H9 (cell line): ENCODE measurements at regions not wholly inside any gene's neighbourhood (a gene's known extent, or its start where the extent isn't known, plus 50 kb on each side); places are given as distances from the start of the nearest gene placed in this dataset.

Experiments used
- DNase-seq: peaks from one replicate; pipeline ENCODE4 v3.0.0-alpha.2; 2017
- H2AFZ ChIP-seq: one replicate; pipeline ENCODE4 v1.6.1; 2013; ENCODE audit warnings: mild to moderate bottlenecking, low read length, control low read depth, moderate library complexity
- H2AK5ac ChIP-seq: 2 replicates; pipeline ENCODE4 v1.6.1; 2013; ENCODE audit warnings: low read length, control low read depth, mixed read lengths; ENCODE audit not compliant: insufficient read length
- H2BK120ac ChIP-seq: one replicate; pipeline ENCODE4 v1.6.1; 2013; ENCODE audit warnings: low read depth, mild to moderate bottlenecking, low read length, control low read depth, inconsistent platforms; ENCODE audit not compliant: poor library complexity, severe bottlenecking
- H2BK12ac ChIP-seq: 2 replicates; pipeline ENCODE4 v1.6.1; 2013; ENCODE audit warnings: low read length, control low read depth, mixed read lengths, low read depth; ENCODE audit not compliant: insufficient read length
- H2BK15ac ChIP-seq: 2 replicates; pipeline ENCODE4 v1.6.1; 2013; ENCODE audit warnings: low read depth, low read length, control low read depth
- H2BK20ac ChIP-seq: one replicate; pipeline ENCODE4 v1.6.1; 2013; ENCODE audit warnings: low read depth, mild to moderate bottlenecking, low read length, control low read depth, inconsistent platforms; ENCODE audit not compliant: poor library complexity, severe bottlenecking
- H2BK5ac ChIP-seq: 2 replicates; pipeline ENCODE4 v1.6.1; 2013; ENCODE audit warnings: low read length, control low read depth, mixed read lengths; ENCODE audit not compliant: insufficient read length
- H3K14ac ChIP-seq: 2 replicates; pipeline ENCODE4 v1.6.1; 2013; ENCODE audit warnings: low read length, control low read depth; ENCODE audit not compliant: insufficient read depth
- H3K18ac ChIP-seq: 2 replicates; pipeline ENCODE4 v1.6.1; 2013; ENCODE audit warnings: low read depth, mild to moderate bottlenecking, mixed read lengths, low read length, control low read depth; ENCODE audit not compliant: insufficient read length
- H3K23ac ChIP-seq: 2 replicates; pipeline ENCODE4 v1.6.1; 2013; ENCODE audit warnings: low read length, control low read depth, mixed read lengths, low read depth; ENCODE audit not compliant: insufficient read length
- H3K23me2 ChIP-seq: 2 replicates; pipeline ENCODE4 v1.6.1; 2013; ENCODE audit warnings: low read depth, mild to moderate bottlenecking, mixed read lengths, low read length, control low read depth; ENCODE audit not compliant: insufficient read length, poor library complexity, severe bottlenecking
- H3K27ac ChIP-seq: 2 replicates; pipeline ENCODE4 v1.5.1; 2013; ENCODE audit warnings: low read length, control low read depth, mixed read lengths, low read depth; ENCODE audit not compliant: insufficient read length
- H3K27me3 ChIP-seq: 2 replicates; pipeline ENCODE4 v1.6.1; 2013; ENCODE audit warnings: low read length, control low read depth, inconsistent platforms; ENCODE audit not compliant: insufficient read depth
- H3K4ac ChIP-seq: 2 replicates; pipeline ENCODE4 v1.6.1; 2013; ENCODE audit warnings: low read depth, mild to moderate bottlenecking, control low read depth, inconsistent platforms, low read length, moderate library complexity
- H3K4me1 ChIP-seq: 2 replicates; pipeline ENCODE4 v1.6.1; 2013; ENCODE audit warnings: low read length, control low read depth, inconsistent platforms; ENCODE audit not compliant: insufficient read depth
- H3K4me2 ChIP-seq: 2 replicates; pipeline ENCODE4 v1.6.1; 2013; ENCODE audit warnings: low read length, control low read depth, mixed read lengths; ENCODE audit not compliant: insufficient read length, insufficient read depth
- H3K56ac ChIP-seq: 2 replicates; pipeline ENCODE4 v1.6.1; 2013; ENCODE audit warnings: low read depth, mild to moderate bottlenecking, mixed read lengths, low read length, control low read depth; ENCODE audit not compliant: insufficient read length
- H3K79me1 ChIP-seq: 2 replicates; pipeline ENCODE4 v1.6.1; 2013; ENCODE audit warnings: low read depth, mild to moderate bottlenecking, moderate library complexity, low read length, control low read depth, inconsistent platforms; ENCODE audit not compliant: insufficient read depth, poor library complexity, severe bottlenecking
- H3K79me2 ChIP-seq: 2 replicates; pipeline ENCODE4 v1.6.1; 2013; ENCODE audit warnings: low read length, control low read depth, inconsistent platforms; ENCODE audit not compliant: insufficient read depth
- H3K9ac ChIP-seq: 2 replicates; pipeline ENCODE4 v1.6.1; 2013; ENCODE audit warnings: low read length, control low read depth, mixed read lengths; ENCODE audit not compliant: insufficient read length; ENCODE audit errors: extremely low read depth
- H3K9me3 ChIP-seq: one replicate; pipeline ENCODE4 v1.6.1; 2013; ENCODE audit warnings: low read depth, low read length, inconsistent platforms; ENCODE audit not compliant: control insufficient read depth
- H3T11ph ChIP-seq: one replicate; pipeline ENCODE4 v1.6.1; 2013; ENCODE audit warnings: mild to moderate bottlenecking, low read length, control low read depth, inconsistent platforms
- H4K20me1 ChIP-seq: one replicate; pipeline ENCODE4 v1.6.1; 2013; ENCODE audit not compliant: control insufficient read depth, insufficient read length, insufficient read depth
- H4K5ac ChIP-seq: 2 replicates; pipeline ENCODE4 v1.6.1; 2013; ENCODE audit warnings: low read depth, mild to moderate bottlenecking, mixed read lengths, low read length, control low read depth; ENCODE audit not compliant: insufficient read length
- H4K8ac ChIP-seq: replicated peaks from 2 replicates; pipeline ENCODE4 v1.6.1; 2013; ENCODE audit warnings: low read length, control low read depth, mixed read lengths, low read depth; ENCODE audit not compliant: insufficient read length
- H4K91ac ChIP-seq: 2 replicates; pipeline ENCODE4 v1.6.1; 2013; ENCODE audit warnings: low read depth, mild to moderate bottlenecking, moderate library complexity, mixed read lengths, low read length, control low read depth; ENCODE audit not compliant: insufficient read length
- H3K27ac Mint-ChIP-seq, 3 experiments: 2 replicates in 2 of 3; 3 replicates in 1 of 3; pipeline ENCODE4 v1.8.0; 2020 to 2021; ENCODE audit warnings: mixed read lengths in 3 of 3, mild to moderate bottlenecking in 1 of 3, moderate library complexity in 1 of 3
- H3K27me3 Mint-ChIP-seq: 2 replicates; pipeline ENCODE4 v1.8.0; 2021; ENCODE audit warnings: low read depth, mild to moderate bottlenecking, moderate library complexity, mixed read lengths
- H3K36me3 Mint-ChIP-seq, 3 experiments: 2 replicates in 2 of 3; 3 replicates in 1 of 3; pipeline ENCODE4 v1.8.0; 2020 to 2021; ENCODE audit warnings: low read depth in 3 of 3, mixed read lengths in 3 of 3; ENCODE audit not compliant: insufficient read depth in 1 of 3
- H3K4me1 Mint-ChIP-seq, 2 experiments: 2 replicates each; pipeline ENCODE4 v1.8.0; 2020; ENCODE audit warnings: mixed read lengths in 2 of 2
- H3K4me3 Mint-ChIP-seq, 2 experiments: 2 replicates in 1 of 2; 3 replicates in 1 of 2; pipeline ENCODE4 v1.8.0; 2020 to 2021; ENCODE audit warnings: mild to moderate bottlenecking in 2 of 2, mixed read lengths in 2 of 2, moderate library complexity in 1 of 2
- H3K9me3 Mint-ChIP-seq, 2 experiments: 2 replicates in 1 of 2; 3 replicates in 1 of 2; pipeline ENCODE4 v1.8.0; 2020; ENCODE audit warnings: mild to moderate bottlenecking in 2 of 2, mixed read lengths in 2 of 2, moderate library complexity in 1 of 2
- CTCF ChIP-seq: fragments of 200-600 bp; sonication (generic); conservative IDR thresholded peaks from 3 replicates; pipeline ENCODE4 v1.8.0; 2021; ENCODE audit warnings: antibody characterized with exemption, mild to moderate bottlenecking
- WGBS: extraction: QIAGEN DNeasy Blood & Tissue Kit; methylation state at CpG from one replicate; pipeline ENCODE4 v1.1.7; 2013; ENCODE audit warnings: missing lambda C conversion rate, low lambda C conversion rate, mixed read lengths; ENCODE audit not compliant: insufficient read length; ENCODE audit errors: extremely low coverage; 5-methylcytosine and 5-hydroxymethylcytosine counted together

DNA sequence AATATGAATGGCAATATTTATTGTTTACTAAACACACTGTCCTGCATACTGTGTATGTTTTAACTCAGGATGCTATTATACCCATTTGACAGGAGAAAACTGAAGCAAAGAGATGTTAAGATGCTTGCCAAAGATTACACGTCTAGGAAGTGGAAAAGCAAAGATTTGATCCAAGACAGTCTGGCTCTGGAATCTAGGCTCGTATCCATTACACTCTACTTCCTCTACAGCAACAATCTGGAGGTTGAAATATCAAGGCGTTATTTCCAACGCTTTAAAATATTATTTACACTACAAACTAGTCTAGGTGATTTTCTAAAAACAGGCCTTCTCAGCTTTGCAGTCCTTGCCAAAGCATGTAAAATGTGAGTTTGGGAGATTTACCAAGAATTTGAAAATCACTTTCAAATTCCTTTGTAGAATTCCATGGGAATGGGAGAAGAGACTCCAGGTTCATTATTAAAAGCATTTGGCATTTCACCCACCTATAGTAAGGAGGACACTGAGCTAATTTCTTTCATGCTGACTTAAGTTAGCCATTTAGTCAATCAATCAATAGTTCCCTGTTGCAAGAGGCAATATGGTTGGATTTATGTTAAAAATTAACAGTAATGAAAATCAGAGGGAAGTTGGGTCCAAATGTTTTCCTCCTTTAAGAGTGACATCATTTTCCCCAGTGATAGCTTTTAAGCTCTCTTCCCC is 356.3 kb upstream of the SMARCA2 start:
- Histone ChIP-seq H2BK5ac (no peak overlapping the region), H3K56ac (no peak overlapping the region), H4K5ac (no peak overlapping the region), H2AK5ac (no peak overlapping the region), H3K79me1 (no peaks in the 10 kb centered on the region), H3K14ac (no peak overlapping the region), H3T11ph (no peak overlapping the region), H2BK20ac (no peak overlapping the region), H3K27ac (no peak overlapping the region), H2BK120ac (no peak overlapping the region), H3K4ac (no peak overlapping the region), H3K4me2 (no peak overlapping the region), H3K27me3 (no peaks in the 10 kb centered on the region), H4K91ac (no peak overlapping the region), H3K23ac (no peak overlapping the region), H3K18ac (no peak overlapping the region), H4K8ac (no peak overlapping the region), H3K23me2 (no peaks in the 10 kb centered on the region), H3K79me2 (no peaks in the 10 kb centered on the region), H3K9ac (no peak overlapping the region), H4K20me1 (no peaks in the 10 kb centered on the region), H2AFZ (no peak overlapping the region), H2BK12ac (no peak overlapping the region), H3K4me1 (no peaks in the 10 kb centered on the region; the same call in 1 of the 2 replicates), H3K9me3 (no peaks in the 10 kb centered on the region), H2BK15ac (no peak overlapping the region)
- no peaks in the 10 kb centered on the region for H3K4me1 Mint-ChIP-seq
- TF ChIP-seq CTCF: no peak
- peaks cover 4% of the 10 kb centered on the region for H3K27me3 Mint-ChIP-seq
- WGBS: no CpG with 5 or more reads among the region's 4 CpGs
- no peak for DNase-seq
- H3K27ac Mint-ChIP-seq: no peak overlapping the region
- no peaks in the 10 kb centered on the region; a peak in 1 of 7 replicates for H3K36me3 Mint-ChIP-seq
- H3K4me3 Mint-ChIP-seq: no peak overlapping the region
- H3K9me3 Mint-ChIP-seq: peaks cover 10 to 51% of the 10 kb centered on the region in 2 experiments
